GM18873 (cell line): ENCODE measurements at regions not wholly inside any gene's neighbourhood (a gene's known extent, or its start where the extent isn't known, plus 50 kb on each side); places are given as distances from the start of the nearest gene placed in this dataset.

Source experiments
- ATAC-seq: cut with Tn5 transposase; IDR thresholded peaks from one replicate; pipeline ENCODE4 v1.9.1; 2021; ENCODE audit warnings: mild to moderate bottlenecking, moderate library complexity, moderate number of reproducible peaks; ENCODE audit not compliant: unreplicated experiment, low FRiP score

GRCh38 chr2:217270485-217271121 lies 410.7 kb upstream of the TNP1 start:
- no peak for ATAC-seq

GRCh38 chr2:217269701-217270484 lies 410.0 kb upstream of the TNP1 start:
- no peak for ATAC-seq

- no peak for ATAC-seq
Measured at GRCh38 chr2:217268978-217269377, 409.1 kb upstream of the TNP1 start.

- no peak for ATAC-seq
Measured at GRCh38 chr2:217267758-217268157, 407.9 kb upstream of the TNP1 start.

GRCh38 chr2:217263756-217264155 lies 403.9 kb upstream of the TNP1 start:
- no peak for ATAC-seq

GRCh38 chr2:217262911-217263310 lies 403.0 kb upstream of the TNP1 start:
- ATAC-seq: no peak

- no peak for ATAC-seq
Measured at GRCh38 chr2:217261452-217261851, 401.6 kb upstream of the TNP1 start.

DNA sequence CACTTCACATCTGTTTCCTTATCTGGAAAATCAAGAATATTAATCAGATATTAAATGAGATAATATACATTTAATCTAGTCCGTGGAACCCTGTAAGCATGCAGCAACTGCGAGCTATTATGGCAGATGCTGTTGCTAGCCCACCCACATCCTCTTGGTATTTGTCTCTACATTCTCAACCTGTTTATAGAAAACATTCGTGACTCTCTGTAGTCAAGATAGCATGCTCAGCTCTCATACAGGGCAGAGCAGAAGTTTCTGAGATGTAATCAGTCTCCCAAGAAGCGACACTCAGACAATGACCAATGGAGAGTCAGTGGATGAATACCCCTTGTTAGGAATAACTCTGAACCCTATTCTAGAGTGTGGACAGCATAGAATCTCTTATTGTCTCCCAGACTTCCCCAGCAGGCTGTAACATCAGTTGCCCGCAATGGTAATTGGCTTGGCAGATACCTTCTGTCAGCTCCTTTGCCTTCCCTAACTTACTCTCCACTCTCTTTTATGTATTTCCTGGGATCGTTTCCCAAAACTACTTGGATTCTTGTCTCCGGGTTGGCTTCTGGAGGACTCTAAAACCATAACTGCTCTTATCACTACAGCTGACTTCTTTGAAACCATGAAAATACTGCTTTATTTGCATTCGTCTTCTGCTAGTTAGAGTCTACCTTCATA lies 400.7 kb upstream of the TNP1 start:
- no peak for ATAC-seq

- ATAC-seq: no peak
Measured at GRCh38 chr2:217258170-217258569, 398.3 kb upstream of the TNP1 start.

DNA sequence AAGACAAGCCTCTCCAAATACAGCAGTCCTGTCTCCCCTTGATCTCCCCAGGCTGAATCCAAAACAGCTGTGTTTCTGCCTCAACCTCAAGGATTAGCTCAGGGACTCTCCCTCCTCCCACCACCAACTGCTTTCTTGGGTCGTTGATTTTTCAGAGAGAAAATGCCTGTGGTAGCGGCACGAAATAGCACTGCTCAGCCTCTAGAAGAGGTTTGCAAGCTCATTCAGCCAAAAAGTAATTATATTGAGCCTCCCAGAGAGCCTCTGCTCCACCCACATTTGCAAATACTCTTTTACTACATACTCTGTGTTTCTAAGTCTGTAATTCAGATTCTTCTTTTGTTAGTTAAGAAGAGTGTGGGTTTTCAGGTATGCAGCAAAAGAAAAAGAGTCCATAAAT lies 396.4 kb upstream of the TNP1 start:
- no peak for ATAC-seq

DNA sequence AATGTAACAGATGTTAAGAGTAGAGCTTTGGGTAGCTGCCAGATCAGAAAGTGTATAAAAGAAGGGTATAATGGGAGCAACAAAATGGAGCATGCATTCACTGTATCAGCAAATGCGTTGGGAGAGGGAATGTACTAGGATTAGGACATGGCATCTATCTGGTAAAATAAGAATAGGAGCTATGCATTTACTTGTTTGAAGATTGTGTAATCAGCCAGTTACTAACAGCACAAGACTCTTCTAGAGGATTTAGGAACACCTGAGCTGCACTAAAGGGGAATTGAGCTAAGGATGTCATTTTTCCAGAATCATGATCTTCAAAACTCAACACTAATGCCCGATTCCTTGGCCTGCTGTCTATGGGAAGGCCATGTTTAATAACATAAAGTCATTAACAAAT lies 394.2 kb upstream of the TNP1 start:
- no peak for ATAC-seq

GRCh38 chr2:217252181-217252580 lies 392.3 kb upstream of the TNP1 start:
- ATAC-seq: no peak

DNA sequence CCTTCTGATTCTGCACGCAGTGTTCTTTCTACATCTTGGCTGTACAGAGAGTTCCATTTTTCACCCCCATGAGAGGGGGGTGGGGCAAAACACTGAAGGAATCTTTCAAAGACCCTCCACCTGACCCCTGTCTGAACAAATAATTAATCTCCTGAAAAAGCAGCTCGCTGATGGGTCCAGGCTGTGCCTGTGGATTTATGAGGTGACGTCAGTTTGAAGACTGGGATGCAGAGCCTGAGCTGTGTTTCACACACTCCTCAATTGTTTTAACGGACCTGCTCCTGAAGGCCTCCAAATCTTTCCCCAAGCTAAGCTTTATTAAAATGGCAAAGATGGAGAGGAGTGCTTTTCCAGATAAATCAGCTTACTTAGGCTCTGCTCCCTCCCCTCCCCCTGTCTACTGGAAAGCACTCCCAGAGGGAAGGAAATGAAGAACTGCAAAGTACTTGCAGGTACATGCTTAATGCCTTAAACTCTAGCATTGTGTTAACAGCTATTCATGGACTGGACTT lies 390.2 kb upstream of the TNP1 start:
- no peak for ATAC-seq

DNA sequence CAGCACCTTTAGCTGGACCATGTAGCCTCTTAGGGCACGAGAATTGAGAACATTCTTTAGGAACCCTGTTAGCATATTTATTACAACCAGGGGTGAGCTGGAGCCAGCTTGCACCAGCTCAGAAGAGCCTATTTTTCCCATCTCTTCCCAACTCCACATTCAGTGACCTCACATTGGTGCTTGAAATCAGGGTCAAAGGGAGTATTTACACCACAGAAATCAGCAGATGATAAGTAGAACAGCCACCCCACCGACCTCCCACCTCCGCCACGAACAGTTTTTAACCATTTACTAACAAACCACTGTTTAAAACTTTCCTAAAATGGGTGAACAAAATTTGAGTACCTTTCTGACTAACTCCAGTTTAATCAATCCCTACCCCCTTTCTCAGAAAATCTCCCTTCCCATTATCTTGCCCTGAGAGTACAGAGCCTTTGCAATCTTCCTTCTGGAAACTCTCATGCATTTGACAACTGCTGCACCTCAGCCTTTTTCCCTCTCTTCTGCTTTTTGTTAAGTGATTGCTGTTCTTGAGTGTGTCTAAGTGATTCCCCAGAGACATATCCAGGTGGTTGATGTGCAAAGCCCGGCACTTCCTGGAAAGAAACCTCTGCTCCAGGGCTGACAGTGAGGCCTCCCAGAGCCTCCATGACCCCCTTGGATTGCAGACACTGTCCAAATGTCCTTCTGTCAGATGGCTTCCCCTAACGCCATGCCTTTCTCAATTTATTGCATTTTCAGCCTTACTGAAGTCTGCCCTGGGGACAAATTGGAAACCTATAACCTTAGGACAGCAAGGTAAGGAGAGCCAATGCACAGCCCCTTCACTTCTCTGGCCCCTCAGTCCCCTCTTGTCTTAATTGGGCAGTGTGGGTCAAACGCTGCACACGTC lies 389.5 kb upstream of the TNP1 start:
- ATAC-seq: no peak

DNA sequence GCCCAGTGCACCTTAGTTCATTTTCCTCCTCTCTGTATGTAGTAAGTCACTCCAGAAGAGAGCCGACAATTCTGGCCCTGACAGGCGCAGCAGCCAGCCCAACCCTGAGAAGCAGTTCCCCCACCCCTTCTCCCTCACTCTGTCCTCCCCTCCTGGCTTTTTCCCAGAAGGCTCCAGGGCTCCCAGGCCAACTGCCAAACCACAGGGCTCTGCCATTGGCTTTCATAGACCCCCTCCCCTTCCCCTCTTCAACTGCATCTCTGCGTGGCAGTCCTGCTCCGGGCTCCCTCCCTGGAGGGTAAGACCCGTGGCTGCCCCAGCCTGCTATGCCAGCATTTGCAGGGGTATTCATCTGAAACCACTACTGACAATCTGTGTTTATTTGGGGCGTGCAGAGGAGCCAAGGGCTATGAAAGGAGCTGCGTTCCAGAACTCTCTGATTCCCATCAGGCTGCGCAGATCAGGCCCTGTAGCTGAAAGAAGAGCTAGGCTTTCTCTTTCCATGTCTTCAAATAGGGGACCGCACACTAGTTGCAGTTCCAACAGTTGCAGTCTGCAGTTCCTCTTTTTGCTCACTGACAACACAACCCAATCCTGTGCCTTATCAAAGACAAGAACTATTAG lies 388.6 kb upstream of the TNP1 start:
- no peak for ATAC-seq

DNA sequence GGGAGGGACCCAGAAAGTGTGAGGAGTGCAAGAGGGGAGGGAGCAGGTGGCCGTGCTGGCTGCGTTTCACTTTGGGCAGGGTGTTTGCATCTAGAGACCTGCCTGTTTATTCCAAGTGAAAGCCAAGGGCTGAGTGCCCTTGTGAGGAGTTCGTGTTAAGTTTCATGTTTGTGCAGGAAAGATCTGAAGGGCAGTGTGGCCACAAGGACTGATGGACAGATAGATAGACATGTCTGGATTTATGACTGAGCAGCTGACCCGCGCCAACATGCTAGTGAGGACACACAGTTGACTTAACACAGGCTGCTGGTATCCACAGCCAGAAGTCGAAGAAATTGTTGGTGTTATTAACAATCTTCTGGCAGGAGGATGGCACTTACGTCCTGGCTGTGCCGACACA lies 387.6 kb upstream of the TNP1 start:
- ATAC-seq: no peak

- ATAC-seq: no peak
Measured at GRCh38 chr2:217246108-217246507, 386.2 kb upstream of the TNP1 start.

DNA sequence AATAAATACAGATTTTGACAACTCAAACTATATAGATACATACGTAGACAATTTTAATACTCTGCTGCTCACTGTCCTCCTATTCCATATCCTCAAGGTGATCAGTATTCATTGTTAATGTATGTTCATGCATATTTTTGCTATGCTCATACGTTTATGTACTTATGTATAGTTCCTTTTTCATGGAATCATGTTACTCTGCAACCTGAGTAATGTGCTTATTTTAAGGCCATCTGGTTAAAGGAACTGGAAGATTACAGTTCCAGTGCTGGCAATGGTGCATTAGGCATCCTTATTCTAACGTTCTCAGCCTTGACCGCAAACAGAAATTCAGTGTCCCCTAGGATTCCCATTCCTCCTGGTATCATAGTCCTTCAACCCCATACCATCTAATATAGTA lies 385.0 kb upstream of the TNP1 start:
- no peak for ATAC-seq

- ATAC-seq: no peak
Measured at GRCh38 chr2:217242947-217243346, 383.1 kb upstream of the TNP1 start.

DNA sequence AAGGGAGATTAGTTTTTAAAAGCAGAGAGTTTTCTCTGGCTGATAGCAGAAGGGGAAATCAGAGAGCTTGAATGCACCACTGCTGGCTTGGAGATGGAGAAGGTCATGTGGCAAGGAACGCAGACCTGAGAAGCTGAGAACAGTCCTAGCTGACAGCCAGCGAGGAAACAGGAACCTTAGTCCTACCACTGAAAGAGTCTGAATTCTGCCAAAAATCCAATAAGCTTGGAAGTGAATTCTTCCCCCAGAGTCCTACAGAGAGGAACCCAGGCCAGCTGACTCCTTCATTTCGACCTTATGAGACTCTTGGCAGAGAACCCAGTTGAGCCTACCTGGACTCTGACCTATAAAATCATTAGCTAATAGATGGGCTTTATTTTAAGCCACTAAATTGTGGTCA lies 371.9 kb upstream of the TNP1 start:
- no peak for ATAC-seq
